T-helper 1 cell treated with Interleukin-12 subunit alpha and Interleukin-12 subunit beta and Interleukin-4 antibody, amounts not matched to agents 30 μg/mL and 1 μg/mL, for 36 hours (primary cell): ENCODE measurements at regions not wholly inside any gene's neighbourhood (a gene's known extent, or its start where the extent isn't known, plus 50 kb on each side); places are given as distances from the start of the nearest gene placed in this dataset.

Experiments used
- H3K27ac Mint-ChIP-seq: one replicate; pipeline ENCODE4 v1.8.0; 2021; ENCODE audit warnings: mild to moderate bottlenecking, mixed read lengths
- H3K27me3 Mint-ChIP-seq: one replicate; pipeline ENCODE4 v1.8.0; 2021; ENCODE audit warnings: low read depth, mixed read lengths
- H3K36me3 Mint-ChIP-seq: one replicate; pipeline ENCODE4 v1.8.0; 2021; ENCODE audit warnings: low read depth, mixed read lengths
- H3K4me1 Mint-ChIP-seq: one replicate; pipeline ENCODE4 v1.8.0; 2021; ENCODE audit warnings: low read depth, mixed read lengths
- H3K4me3 Mint-ChIP-seq: one replicate; pipeline ENCODE4 v1.8.0; 2021; ENCODE audit warnings: mild to moderate bottlenecking, moderate library complexity, mixed read lengths
- H3K9me3 Mint-ChIP-seq: one replicate; pipeline ENCODE4 v1.8.0; 2021; ENCODE audit warnings: mixed read lengths

DNA sequence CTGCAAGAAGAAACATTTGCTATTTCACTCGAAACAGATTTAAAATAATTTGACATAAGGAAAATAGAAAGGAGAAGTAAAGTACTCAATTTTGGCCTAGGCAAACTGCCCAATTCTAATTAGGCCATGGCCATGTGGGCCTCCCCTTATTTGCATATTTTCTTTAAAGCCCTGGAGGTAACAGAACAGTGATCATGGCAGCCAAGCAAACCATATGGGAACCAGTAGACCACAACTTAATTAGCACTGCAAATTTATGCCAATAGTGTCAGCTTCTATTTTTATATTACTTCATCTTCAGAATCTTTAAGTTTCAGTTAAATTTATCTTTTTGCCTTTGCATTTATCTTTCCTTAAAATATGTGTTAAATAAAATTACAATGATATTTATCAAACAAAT lies 63.3 kb upstream of the THSD7A start:
- Mint-ChIP-seq H3K4me1 (no peaks in the 10 kb centered on the region), H3K4me3 (no peak overlapping the region), H3K9me3 (no peaks in the 10 kb centered on the region), H3K27ac (no peak overlapping the region), H3K27me3 (no peaks in the 10 kb centered on the region), H3K36me3 (no peaks in the 10 kb centered on the region)

DNA sequence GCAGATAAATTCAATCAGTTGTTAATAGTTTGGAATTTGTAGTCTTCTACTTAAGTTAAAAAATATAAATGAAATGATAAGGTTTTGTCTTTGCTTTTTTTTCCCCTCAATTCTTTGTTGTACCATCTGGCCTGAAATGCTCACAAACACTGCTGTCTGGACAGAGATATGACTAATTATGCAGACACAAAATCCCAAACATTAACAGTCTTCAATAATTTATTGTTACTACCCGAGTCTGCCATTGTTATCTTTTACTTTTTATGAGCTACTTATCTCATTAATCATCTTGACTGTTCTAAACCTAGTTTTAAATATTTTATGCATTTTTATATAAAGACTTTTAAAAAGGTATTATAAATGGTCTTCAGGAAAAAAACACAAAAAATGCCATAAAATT lies 64.7 kb upstream of the THSD7A start:
- Mint-ChIP-seq H3K27ac (no peak overlapping the region), H3K36me3 (no peaks in the 10 kb centered on the region), H3K27me3 (no peaks in the 10 kb centered on the region), H3K4me1 (no peaks in the 10 kb centered on the region), H3K4me3 (no peak overlapping the region), H3K9me3 (no peaks in the 10 kb centered on the region)

DNA sequence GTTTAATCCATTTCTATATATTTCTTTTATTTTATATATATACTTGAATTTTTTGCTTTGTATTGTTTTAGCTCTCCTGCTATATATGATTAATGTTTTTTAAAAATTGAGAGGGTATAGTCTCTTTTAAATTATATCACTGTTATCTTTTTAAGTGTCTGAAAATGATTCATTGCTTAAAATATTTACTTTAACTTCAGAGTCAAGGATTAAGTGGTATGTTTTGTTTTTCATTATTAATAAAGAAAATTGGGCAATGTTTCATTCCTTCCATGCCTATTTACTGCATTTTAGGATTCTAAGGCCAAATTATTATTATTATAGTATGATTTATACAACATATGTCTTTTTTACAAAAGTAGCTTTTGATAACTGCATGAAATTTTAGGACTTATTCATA lies 67.2 kb upstream of the THSD7A start:
- Mint-ChIP-seq H3K27me3 (no peaks in the 10 kb centered on the region), H3K9me3 (no peaks in the 10 kb centered on the region), H3K4me3 (no peak overlapping the region), H3K4me1 (no peaks in the 10 kb centered on the region), H3K36me3 (no peaks in the 10 kb centered on the region), H3K27ac (no peak overlapping the region)

DNA sequence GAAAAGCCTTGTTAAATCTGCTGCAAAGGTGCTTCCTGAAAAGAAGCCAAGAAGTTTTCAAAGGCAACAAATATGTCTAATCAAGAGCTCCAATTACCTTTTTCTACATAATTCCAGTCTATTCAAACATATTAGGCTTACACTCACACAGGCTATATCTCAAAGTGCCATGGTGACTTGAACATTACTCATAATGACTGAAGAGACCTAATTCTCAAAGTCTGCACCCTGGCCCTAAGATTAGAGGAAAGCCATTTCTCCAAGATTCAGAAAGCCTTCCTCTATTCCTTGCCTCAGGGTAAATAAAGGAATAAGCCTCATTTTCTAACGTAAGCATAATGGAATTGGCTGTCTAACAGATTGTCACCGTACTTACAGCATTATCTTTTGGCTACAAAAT lies 78.3 kb upstream of the THSD7A start:
- no peaks in the 10 kb centered on the region for H3K9me3 Mint-ChIP-seq
- no peaks in the 10 kb centered on the region for H3K36me3 Mint-ChIP-seq
- no peak overlapping the region for H3K27ac Mint-ChIP-seq
- no peaks in the 10 kb centered on the region for H3K4me1 Mint-ChIP-seq
- no peak overlapping the region for H3K4me3 Mint-ChIP-seq
- H3K27me3 Mint-ChIP-seq: no peaks in the 10 kb centered on the region

DNA sequence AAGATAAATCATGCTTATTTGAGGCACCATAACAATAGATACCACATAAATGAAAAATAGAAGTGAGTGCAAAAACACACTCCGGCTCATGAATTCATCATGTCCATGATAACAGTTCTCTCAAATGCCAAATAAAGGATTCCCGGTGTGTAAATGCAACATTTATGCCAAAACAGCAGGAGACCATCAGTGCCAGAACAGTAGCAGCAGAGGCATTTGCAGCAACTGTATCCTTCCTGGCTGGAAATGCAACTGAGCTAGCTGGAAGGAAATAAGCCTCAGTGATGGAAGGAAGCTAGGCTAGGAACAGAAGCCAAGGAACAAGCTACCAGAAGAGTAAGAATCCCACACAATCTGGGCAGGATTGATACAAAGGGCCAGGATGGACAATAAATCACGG lies 79.9 kb upstream of the THSD7A start:
- Mint-ChIP-seq H3K4me3 (no peak overlapping the region), H3K9me3 (no peaks in the 10 kb centered on the region), H3K36me3 (no peaks in the 10 kb centered on the region), H3K27me3 (no peaks in the 10 kb centered on the region), H3K4me1 (no peaks in the 10 kb centered on the region), H3K27ac (no peak overlapping the region)

DNA sequence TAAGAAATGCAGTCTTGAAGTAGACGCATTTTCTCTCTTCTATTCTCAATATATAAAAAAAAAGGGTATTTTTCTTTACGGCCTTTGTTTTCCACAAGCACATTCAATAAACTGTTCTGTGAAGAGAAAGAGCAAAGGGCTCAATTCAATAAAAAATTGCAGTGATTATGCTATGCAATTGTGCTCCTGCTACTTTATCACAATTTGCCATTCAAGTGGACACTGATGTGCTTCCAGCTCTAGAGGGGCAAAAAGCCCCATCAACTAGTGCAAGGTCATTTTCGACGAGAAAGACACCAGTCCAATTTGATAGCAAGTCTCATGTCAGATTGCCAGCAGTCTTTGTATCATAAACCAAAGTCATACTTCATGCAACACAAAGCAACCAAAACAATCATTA lies 82.6 kb upstream of the THSD7A start:
- H3K4me1 Mint-ChIP-seq: no peaks in the 10 kb centered on the region
- no peak overlapping the region for H3K27ac Mint-ChIP-seq
- H3K27me3 Mint-ChIP-seq: no peaks in the 10 kb centered on the region
- no peaks in the 10 kb centered on the region for H3K9me3 Mint-ChIP-seq
- H3K36me3 Mint-ChIP-seq: no peaks in the 10 kb centered on the region
- H3K4me3 Mint-ChIP-seq: no peak overlapping the region

DNA sequence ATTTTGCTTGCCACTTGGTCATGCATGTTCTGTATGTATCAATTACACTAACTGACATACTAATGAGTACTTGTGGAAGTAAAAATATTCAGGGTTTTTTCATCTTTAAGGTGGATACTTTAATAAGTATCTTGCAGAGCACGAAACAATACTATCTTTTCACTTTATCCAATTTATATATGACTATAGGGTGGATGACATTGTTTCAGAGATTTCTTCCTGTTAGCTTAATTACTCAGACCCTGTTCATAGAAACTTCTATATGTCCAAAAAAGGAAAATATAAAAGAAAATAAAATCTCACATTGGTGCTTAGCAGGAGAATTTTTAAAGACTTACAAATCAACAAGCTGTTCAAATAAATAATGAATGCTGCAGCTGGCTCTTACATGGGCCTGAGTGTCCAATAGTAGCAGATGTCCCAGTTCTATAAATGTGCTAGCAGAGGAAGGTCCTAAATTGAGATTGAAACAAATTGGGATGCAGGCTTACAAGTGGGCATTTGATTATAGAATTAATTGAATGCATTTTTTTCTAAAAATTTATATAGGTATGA lies 91.5 kb upstream of the THSD7A start:
- H3K36me3 Mint-ChIP-seq: no peaks in the 10 kb centered on the region
- no peaks in the 10 kb centered on the region for H3K27me3 Mint-ChIP-seq
- H3K9me3 Mint-ChIP-seq: no peaks in the 10 kb centered on the region
- no peak overlapping the region for H3K4me3 Mint-ChIP-seq
- no peak overlapping the region for H3K27ac Mint-ChIP-seq
- H3K4me1 Mint-ChIP-seq: no peaks in the 10 kb centered on the region

DNA sequence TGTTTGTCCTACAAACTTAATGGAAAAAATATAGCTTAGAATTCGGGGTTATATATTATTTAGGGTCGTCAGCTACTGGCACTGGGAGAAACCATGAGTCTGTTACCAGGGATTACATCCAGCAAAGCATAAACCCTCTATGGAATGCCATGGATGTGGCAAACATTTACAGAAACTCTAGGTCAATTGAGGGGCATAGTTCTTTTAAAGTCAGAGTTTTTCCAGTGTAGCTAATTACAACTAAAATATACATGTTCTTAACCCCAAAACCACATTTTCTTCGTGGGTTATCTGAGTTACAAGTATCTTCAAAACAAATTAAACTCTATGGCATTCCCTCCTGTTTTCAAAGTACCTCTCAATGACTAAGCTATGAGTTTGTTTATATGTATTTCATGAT lies 99.3 kb upstream of the THSD7A start:
- no peak overlapping the region for H3K27ac Mint-ChIP-seq
- no peaks in the 10 kb centered on the region for H3K4me1 Mint-ChIP-seq
- no peaks in the 10 kb centered on the region for H3K36me3 Mint-ChIP-seq

DNA sequence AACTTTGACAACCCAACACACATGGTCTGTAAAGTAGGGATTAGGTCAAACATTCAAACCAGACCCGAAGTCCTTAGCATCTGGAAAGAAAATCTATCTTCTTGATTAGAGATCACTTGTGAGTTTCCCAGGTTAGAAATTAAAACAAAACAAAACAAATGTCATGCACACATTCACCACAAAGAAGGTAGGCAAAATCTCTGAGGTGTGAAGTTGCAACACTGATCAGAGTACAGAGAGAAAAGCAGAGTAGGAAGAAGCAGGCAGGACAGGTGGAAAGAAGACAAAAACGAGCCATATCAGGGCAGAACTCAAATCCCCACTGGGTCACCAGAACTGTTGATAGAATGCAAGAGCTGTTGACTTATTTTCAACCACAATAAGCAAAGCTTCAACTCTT lies 102.8 kb upstream of the THSD7A start:
- Mint-ChIP-seq H3K27ac (no peak overlapping the region), H3K4me1 (no peaks in the 10 kb centered on the region), H3K9me3 (no peaks in the 10 kb centered on the region), H3K27me3 (no peaks in the 10 kb centered on the region), H3K4me3 (no peak overlapping the region), H3K36me3 (no peaks in the 10 kb centered on the region)

More for the DNA sequence above, 99.3 kb upstream of the THSD7A start:
- no peaks in the 10 kb centered on the region for H3K27me3 Mint-ChIP-seq
- no peaks in the 10 kb centered on the region for H3K9me3 Mint-ChIP-seq
- H3K4me3 Mint-ChIP-seq: no peak overlapping the region

DNA sequence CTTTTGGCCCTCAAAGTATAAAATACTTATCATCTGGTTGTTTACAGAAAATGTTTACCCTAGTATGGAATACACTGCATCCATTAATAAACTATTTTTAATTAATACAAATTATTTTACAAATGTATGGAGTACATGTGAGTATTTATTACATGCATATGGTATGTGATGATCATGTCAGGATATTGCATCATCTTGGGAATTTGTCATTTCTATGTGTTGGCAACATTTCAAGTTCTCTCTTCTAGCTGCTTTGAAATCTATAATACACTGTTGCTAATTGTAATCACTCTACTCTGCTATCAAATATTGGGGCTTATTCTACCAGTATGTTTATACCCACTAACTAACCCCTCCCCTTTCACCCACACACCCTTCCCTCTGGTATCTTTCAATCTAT lies 103.9 kb upstream of the THSD7A start:
- Mint-ChIP-seq H3K36me3 (no peaks in the 10 kb centered on the region), H3K9me3 (no peaks in the 10 kb centered on the region), H3K4me3 (no peak overlapping the region), H3K4me1 (no peaks in the 10 kb centered on the region), H3K27me3 (no peaks in the 10 kb centered on the region), H3K27ac (no peak overlapping the region)

DNA sequence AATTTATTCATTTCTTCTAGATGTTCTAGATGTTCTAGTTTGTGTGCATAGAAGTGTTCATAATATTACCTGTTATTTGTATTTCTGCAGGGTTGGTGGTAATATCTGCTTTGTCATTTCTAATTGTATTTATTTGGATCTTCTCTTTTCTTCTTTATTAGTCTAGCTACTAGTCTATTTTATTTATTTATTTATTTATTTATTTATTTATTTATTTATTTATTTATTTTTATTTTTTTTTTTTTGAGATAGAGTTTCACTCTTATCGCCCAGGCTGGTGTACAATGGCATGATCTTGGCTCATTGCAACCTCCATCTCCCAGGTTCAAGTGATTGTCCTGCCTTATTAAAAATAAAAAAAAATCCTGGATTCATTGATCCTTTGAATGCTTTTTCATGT lies 114.8 kb upstream of the THSD7A start:
- Mint-ChIP-seq H3K4me1 (no peaks in the 10 kb centered on the region), H3K36me3 (no peaks in the 10 kb centered on the region), H3K27ac (no peak overlapping the region), H3K9me3 (no peaks in the 10 kb centered on the region), H3K4me3 (no peak overlapping the region), H3K27me3 (no peaks in the 10 kb centered on the region)

DNA sequence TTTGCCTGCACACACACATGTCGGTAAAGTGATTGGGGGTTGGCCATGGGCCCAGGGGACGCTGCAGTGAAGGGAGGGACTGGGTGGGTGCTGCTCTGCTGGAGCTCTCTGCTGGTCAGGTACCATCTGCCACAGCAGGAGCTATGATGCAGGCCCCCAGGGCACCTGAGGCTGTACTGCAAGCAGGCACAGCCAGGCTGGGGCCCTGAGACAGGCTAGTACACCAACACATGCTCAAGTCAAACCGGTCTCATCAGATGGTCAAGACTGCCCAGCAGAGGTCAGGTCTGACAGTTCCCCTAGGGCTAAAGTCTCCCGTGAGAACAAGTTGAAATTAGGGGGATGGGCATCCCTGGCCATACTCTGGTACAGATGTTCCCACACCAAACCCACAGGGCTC lies 118.3 kb upstream of the THSD7A start:
- no peak overlapping the region for H3K27ac Mint-ChIP-seq
- H3K36me3 Mint-ChIP-seq: no peaks in the 10 kb centered on the region
- H3K9me3 Mint-ChIP-seq: no peaks in the 10 kb centered on the region
- no peaks in the 10 kb centered on the region for H3K4me1 Mint-ChIP-seq
- H3K27me3 Mint-ChIP-seq: no peaks in the 10 kb centered on the region
- H3K4me3 Mint-ChIP-seq: no peak overlapping the region

DNA sequence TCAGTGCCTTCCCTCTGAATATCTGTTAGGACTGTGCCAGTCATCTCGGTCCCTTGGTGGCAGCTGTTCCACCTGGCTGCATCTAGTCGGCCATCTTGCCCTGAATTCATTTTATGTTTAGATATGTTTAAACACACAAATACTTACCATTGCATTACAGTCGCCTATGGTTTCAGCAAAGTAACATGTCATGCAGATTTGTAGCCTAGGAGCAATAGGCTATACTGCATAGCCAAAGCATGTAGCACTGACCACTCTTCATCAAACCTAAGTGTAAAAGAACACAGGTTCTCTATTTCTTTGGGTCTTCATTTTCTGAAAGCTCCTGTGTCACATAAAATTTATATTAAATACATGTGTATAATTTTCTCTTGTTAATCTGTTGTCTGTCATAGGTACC lies 118.9 kb upstream of the THSD7A start:
- H3K36me3 Mint-ChIP-seq: no peaks in the 10 kb centered on the region
- H3K9me3 Mint-ChIP-seq: no peaks in the 10 kb centered on the region
- no peaks in the 10 kb centered on the region for H3K4me1 Mint-ChIP-seq
- no peaks in the 10 kb centered on the region for H3K27me3 Mint-ChIP-seq
- H3K4me3 Mint-ChIP-seq: no peak overlapping the region
- no peak overlapping the region for H3K27ac Mint-ChIP-seq

DNA sequence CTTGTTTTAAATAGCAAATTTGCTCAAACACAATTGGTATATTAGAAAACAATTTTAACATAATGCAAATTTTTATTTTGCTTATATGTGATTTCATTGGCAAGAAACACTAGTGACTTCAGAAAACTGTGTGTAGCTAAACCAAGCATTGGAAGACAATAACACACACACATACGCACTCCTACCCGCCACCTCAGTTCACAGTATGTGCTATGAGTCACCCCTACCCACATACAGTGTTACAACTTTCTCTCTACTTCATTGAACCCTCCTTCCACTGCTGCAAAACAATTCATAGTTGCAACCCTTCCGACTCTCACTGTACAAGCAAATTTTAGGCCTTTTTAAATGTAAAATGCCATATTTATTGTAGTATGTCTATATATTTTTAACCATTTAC lies 119.9 kb upstream of the THSD7A start:
- no peaks in the 10 kb centered on the region for H3K36me3 Mint-ChIP-seq
- no peak overlapping the region for H3K27ac Mint-ChIP-seq
- H3K4me1 Mint-ChIP-seq: no peaks in the 10 kb centered on the region
- H3K27me3 Mint-ChIP-seq: no peaks in the 10 kb centered on the region
- H3K4me3 Mint-ChIP-seq: no peak overlapping the region
- no peaks in the 10 kb centered on the region for H3K9me3 Mint-ChIP-seq

DNA sequence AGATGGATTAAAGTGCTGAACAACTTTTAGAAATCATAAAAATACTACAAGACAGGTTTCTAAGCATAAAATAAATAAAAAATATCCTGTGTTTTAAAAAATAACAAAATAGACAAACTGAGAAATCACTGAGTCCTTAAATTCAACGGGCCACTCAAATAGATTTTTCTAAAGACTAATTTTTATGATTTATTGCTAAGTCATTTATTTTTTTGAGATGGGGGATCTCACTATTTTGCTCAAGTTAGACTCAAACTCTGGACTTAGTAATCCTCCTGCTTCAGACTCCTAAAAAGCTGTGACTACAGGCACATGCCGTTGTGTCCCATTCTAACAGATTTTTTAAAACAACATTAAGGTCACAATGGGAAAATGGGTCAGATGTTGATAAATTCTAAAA lies 121.0 kb upstream of the THSD7A start:
- Mint-ChIP-seq H3K27ac (no peak overlapping the region), H3K27me3 (no peaks in the 10 kb centered on the region), H3K4me1 (no peaks in the 10 kb centered on the region), H3K9me3 (no peaks in the 10 kb centered on the region), H3K4me3 (no peak overlapping the region), H3K36me3 (no peaks in the 10 kb centered on the region)

DNA sequence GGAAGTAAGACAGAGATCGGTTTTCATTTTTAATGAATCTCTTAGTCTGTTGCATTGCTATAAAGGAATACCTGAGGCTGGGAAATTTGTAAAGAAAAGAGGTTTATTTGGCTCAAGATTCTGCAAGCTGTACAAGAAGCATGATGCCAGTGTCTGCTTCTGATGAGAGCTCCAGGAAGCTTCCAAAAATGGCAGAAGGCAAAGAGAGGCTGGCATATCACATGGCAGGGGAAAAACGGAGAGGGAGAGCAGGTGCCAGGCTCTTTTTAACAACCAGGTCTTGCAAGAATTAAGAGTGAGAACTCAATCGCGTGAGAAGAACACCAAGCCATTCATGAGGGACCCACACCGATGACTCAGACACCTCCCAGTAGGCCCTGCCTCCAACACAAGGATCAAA lies 125.0 kb upstream of the THSD7A start:
- H3K27me3 Mint-ChIP-seq: no peaks in the 10 kb centered on the region
- H3K4me1 Mint-ChIP-seq: no peaks in the 10 kb centered on the region
- H3K9me3 Mint-ChIP-seq: no peaks in the 10 kb centered on the region
- no peaks in the 10 kb centered on the region for H3K36me3 Mint-ChIP-seq
- H3K4me3 Mint-ChIP-seq: no peak overlapping the region
- H3K27ac Mint-ChIP-seq: no peak overlapping the region
